ENCODE measurements at regions not wholly inside any gene's neighbourhood (a gene's known extent, or its start where the extent isn't known, plus 50 kb on each side); places are given as distances from the start of the nearest gene placed in this dataset.
A peak's percentile ranks its signal among the peaks of the same experiment; 100 is the strongest.

DNA sequence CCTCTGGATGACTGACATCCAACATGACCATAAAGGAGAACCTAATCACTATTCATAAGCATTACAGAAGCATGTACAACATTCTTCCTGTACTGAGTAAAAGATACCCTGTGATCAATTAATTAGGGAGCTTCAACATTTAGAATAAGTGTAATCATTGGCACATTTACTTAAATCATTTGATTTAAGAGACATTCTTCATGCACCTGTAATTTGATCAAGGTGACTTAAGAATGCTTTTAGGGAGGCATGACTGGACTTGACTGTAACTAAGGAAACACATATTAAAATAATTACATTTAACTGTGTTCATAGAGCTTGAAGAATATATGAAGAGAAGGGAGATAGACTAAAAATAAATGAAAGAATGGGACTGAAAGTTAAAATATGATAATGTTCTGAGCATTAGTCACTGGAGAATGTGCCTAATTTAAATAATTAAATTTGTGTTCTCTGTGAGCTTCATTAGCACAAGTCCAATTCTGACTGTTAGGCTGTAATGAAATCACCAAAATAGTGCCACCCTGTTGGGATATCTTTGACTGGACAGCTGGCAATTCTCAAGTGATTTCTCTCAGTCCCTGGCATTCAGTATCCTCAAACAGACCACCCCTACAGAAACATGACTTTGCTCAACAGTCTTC, 295.5 kb upstream of the ADGRB3 start:
- no peaks in the 10 kb centered on the region for H3K9me3 ChIP-seq
- TF ChIP-seq, protein P1, sequence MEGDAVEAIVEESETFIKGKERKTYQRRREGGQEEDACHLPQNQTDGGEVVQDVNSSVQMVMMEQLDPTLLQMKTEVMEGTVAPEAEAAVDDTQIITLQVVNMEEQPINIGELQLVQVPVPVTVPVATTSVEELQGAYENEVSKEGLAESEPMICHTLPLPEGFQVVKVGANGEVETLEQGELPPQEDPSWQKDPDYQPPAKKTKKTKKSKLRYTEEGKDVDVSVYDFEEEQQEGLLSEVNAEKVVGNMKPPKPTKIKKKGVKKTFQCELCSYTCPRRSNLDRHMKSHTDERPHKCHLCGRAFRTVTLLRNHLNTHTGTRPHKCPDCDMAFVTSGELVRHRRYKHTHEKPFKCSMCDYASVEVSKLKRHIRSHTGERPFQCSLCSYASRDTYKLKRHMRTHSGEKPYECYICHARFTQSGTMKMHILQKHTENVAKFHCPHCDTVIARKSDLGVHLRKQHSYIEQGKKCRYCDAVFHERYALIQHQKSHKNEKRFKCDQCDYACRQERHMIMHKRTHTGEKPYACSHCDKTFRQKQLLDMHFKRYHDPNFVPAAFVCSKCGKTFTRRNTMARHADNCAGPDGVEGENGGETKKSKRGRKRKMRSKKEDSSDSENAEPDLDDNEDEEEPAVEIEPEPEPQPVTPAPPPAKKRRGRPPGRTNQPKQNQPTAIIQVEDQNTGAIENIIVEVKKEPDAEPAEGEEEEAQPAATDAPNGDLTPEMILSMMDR (IDR thresholded peaks at IDR 0.05), result no peak
- intact Hi-C loops (cut with DNase I), result no loop called here
- H3K4me3 ChIP-seq, result no peak overlapping the region
- DNase-seq, result no peak
- no peak for ATAC-seq
- no peak overlapping the region for H3K27ac ChIP-seq
- H3K27me3 ChIP-seq, result no peaks in the 10 kb centered on the region
- no peaks in the 10 kb centered on the region for H3K4me1 ChIP-seq
- no peak for FAIRE-seq
- H3K36me3 ChIP-seq, result no peaks in the 10 kb centered on the region

DNA sequence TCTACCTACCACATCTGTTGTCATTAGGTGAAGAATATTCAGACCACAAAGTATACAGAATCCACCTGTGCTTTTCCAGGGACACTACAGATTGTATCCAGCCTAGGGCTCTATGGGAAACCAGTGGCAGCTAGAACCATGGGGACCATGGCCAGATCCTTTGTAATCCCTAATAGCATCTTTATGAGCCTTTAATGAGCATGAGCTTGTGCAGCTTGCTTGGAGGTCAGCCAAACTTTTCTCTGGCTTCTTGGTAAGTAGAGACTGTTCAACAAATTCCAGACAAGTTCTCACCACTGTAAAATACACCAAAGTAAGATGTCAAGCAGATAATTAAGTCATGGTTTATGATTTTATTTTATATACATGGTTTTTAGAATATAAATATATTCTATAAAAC, 301.6 kb upstream of the ADGRB3 start:
- H3K27me3 ChIP-seq, result no peaks in the 10 kb centered on the region
- TF ChIP-seq, protein P1 (IDR thresholded peaks at IDR 0.05), result no peak
- DNase-seq (no peak), FAIRE-seq (no peak), ATAC-seq (no peak)
- H3K4me1 ChIP-seq, result no peaks in the 10 kb centered on the region
- no peak overlapping the region for H3K27ac ChIP-seq
- H3K36me3 ChIP-seq, result no peaks in the 10 kb centered on the region
- intact Hi-C loops (cut with DNase I), result no loop called here
- H3K4me3 ChIP-seq, result no peak overlapping the region
- H3K9me3 ChIP-seq, result no peaks in the 10 kb centered on the region

- TF ChIP-seq, protein P1 (IDR thresholded peaks at IDR 0.05), result no peak
- intact Hi-C loops (cut with DNase I), result no loop called here
- FAIRE-seq (no peak), DNase-seq (no peak), ATAC-seq (no peak)
- Histone ChIP-seq H3K4me3 (no peak overlapping the region), H3K4me1 (no peaks in the 10 kb centered on the region), H3K9me3 (no peaks in the 10 kb centered on the region), H3K27ac (no peak overlapping the region), H3K36me3 (no peaks in the 10 kb centered on the region), H3K27me3 (no peaks in the 10 kb centered on the region)
- WGBS, 2 donors, result 69 to 79% methylated on average over 2 of the region's 2 CpGs
Observed at GRCh38 chr6:68328156-68328555, 306.9 kb upstream of the ADGRB3 start.

GRCh38 chr6:68326762-68327161, 308.3 kb upstream of the ADGRB3 start:
- ATAC-seq (no peak), FAIRE-seq (no peak), DNase-seq (peak in 2 of 6 donors; percentile 13 to 20)
- H3K27ac ChIP-seq, result no peak overlapping the region
- H3K36me3 ChIP-seq, result no peaks in the 10 kb centered on the region
- TF ChIP-seq, protein P1 (IDR thresholded peaks at IDR 0.05), result no peak
- no peak overlapping the region for H3K4me3 ChIP-seq
- WGBS, 2 donors, result 53 to 59% methylated on average over 4 of the region's 4 CpGs
- no peaks in the 10 kb centered on the region for H3K4me1 ChIP-seq
- no peaks in the 10 kb centered on the region for H3K27me3 ChIP-seq
- H3K9me3 ChIP-seq, result no peaks in the 10 kb centered on the region
- intact Hi-C loops (cut with DNase I), result no loop called here

DNA sequence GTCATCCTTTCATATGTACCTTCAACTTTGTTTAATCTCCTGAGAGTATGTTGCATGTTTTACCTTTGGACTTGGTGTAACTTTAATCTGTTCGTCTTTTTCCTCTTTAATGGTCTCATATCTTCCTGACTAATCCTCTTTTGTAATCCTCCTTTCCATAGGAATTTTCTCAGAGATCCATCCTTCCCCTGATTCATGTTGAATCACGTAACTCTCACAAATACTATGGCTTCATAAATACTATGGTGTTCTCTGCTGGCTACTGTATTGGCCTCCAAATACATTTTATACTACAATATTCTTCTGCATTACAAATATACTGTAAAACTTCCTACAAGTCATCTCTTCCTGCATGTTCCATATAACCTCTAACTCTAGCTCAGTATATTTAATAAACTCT, 317.7 kb upstream of the ADGRB3 start:
- H3K4me3 ChIP-seq, result no peak overlapping the region
- H3K27ac ChIP-seq, result no peak overlapping the region
- ATAC-seq (no peak), DNase-seq (no peak), FAIRE-seq (no peak)
- no peaks in the 10 kb centered on the region for H3K4me1 ChIP-seq
- H3K36me3 ChIP-seq, result no peaks in the 10 kb centered on the region
- H3K9me3 ChIP-seq, result no peaks in the 10 kb centered on the region
- WGBS, 2 donors, result 27 to 30% methylated on average over 2 of the region's 2 CpGs
- TF ChIP-seq, protein P1 (IDR thresholded peaks at IDR 0.05), result no peak
- H3K27me3 ChIP-seq, result no peaks in the 10 kb centered on the region
- intact Hi-C loops (cut with DNase I), result no loop called here

All from pancreas (tissue), 10 donors.